GM12878 (cell line): ENCODE measurements at regions not wholly inside any gene's neighbourhood (a gene's known extent, or its start where the extent isn't known, plus 50 kb on each side); places are given as distances from the start of the nearest gene placed in this dataset.

Experiments used
- ATAC-seq: fragments of 200-7000 bp; cut with Tn5 transposase; 3 replicates; pipeline ENCODE4 v1.9.1; 2020; ENCODE audit warnings: mild to moderate bottlenecking, moderate library complexity
- BruUV-seq: library from RNA; stranded (reverse); fragments of 400-500 nt; replicated peaks from 2 replicates; lab custom pipeline; 2021; lab: Mats Ljungman, UMichigan
- CTCF ChIA-PET: fragments of 300-600 bp; sonication (Branson Sonifier 250); formaldehyde crosslinking; extraction: SDS; loops from one replicate; lab custom pipeline; 2021; ENCODE audit warnings: inconsistent platforms; lab: Yijun Ruan, JAX
- POLR2A ChIA-PET: fragments of 350-600 bp; formaldehyde crosslinking; extraction: SDS; loops from one replicate; lab custom pipeline; 2021; ENCODE audit warnings: inconsistent platforms; lab: Charles Lee
- RAD21 ChIA-PET: fragments of 300-600 bp; sonication (Branson Sonifier 250); formaldehyde crosslinking; loops from one replicate; lab custom pipeline; 2023; ENCODE audit warnings: antibody characterized with exemption; ENCODE audit not compliant: unreplicated experiment; lab: Charles Lee
- SMC1A ChIA-PET: fragments of 300-600 bp; sonication (Branson Sonifier 250); formaldehyde crosslinking; loops from one replicate; lab custom pipeline; 2023; ENCODE audit not compliant: unreplicated experiment, uncharacterized antibody; lab: Charles Lee
- DNase-seq: peaks from one replicate; pipeline ENCODE4 v3.0.0-alpha.2; 2011; ENCODE audit warnings: low read depth, low spot score
- FAIRE-seq: peaks from 3 replicates; lab custom pipeline; 2011; peaks lifted over from hg19 to GRCh38; lab: Jason Lieb, UNC
- H2AFZ ChIP-seq: 2 replicates; pipeline ENCODE4 v1.6.0; 2011; ENCODE audit warnings: low read depth, low read length, control low read depth; ENCODE audit not compliant: control insufficient read depth
- H3K27ac ChIP-seq: 2 replicates; pipeline ENCODE4 v1.5.1; 2011; ENCODE audit warnings: control low read depth; ENCODE audit not compliant: control insufficient read depth, insufficient read depth
- H3K27me3 ChIP-seq, 2 experiments: replicated peaks in 1 of 2; 2 replicates each; pipeline versions ENCODE4 v1.6.0 to v1.6.1; 2011; ENCODE audit warnings: low read length in 1 of 2; ENCODE audit not compliant: control insufficient read depth in 2 of 2, insufficient read depth in 2 of 2
- H3K36me3 ChIP-seq, 2 experiments: 2 replicates each; pipeline ENCODE4 v1.5.1; 2011; ENCODE audit warnings: low read length in 1 of 2; ENCODE audit not compliant: control insufficient read depth in 2 of 2, insufficient read depth in 2 of 2
- H3K4me1 ChIP-seq: 2 replicates; pipeline ENCODE4 v1.6.1; 2011; ENCODE audit warnings: mild to moderate bottlenecking, low read length, moderate library complexity, mixed read lengths; ENCODE audit not compliant: control insufficient read depth, insufficient read depth
- H3K4me2 ChIP-seq: 2 replicates; pipeline ENCODE4 v1.6.0; 2011; ENCODE audit warnings: control low read depth; ENCODE audit not compliant: control insufficient read depth, insufficient read depth
- H3K4me3 ChIP-seq: fragments of 200-600 bp; sonication (generic); 2 replicates; pipeline ENCODE4 v1.5.1; 2016
- H3K79me2 ChIP-seq: 2 replicates; pipeline ENCODE4 v1.6.0; 2011; ENCODE audit warnings: low read length; ENCODE audit not compliant: control insufficient read depth, insufficient read depth
- H3K9ac ChIP-seq: 2 replicates; pipeline ENCODE4 v1.8.0; 2011; ENCODE audit warnings: low read length, control low read depth, mixed read lengths; ENCODE audit not compliant: control insufficient read depth, insufficient read depth
- H3K9me3 ChIP-seq: replicated peaks from 3 replicates; pipeline ENCODE4 v1.5.1; 2011; ENCODE audit warnings: mild to moderate bottlenecking, low read length; ENCODE audit not compliant: control insufficient read depth, insufficient read depth
- H4K20me1 ChIP-seq: 2 replicates; pipeline ENCODE4 v1.6.0; 2011; ENCODE audit not compliant: control insufficient read depth, insufficient read depth
- ATF7 ChIP-seq: fragments of 450-650 bp; IDR thresholded peaks from 2 replicates; pipeline ENCODE4 v1.6.1; 2016; ENCODE audit warnings: low read depth, mild to moderate bottlenecking
- ETV6 ChIP-seq, 2 experiments: fragments of 450-650 bp in 1 of 2; IDR thresholded peaks in 1 of 2; conservative IDR thresholded peaks in 1 of 2; 2 replicates each; pipeline ENCODE4 v1.6.1; 2014; ENCODE audit warnings: antibody characterized with exemption in 1 of 2, borderline replicate concordance in 1 of 2, low read depth in 1 of 2, mild to moderate bottlenecking in 1 of 2, moderate library complexity in 1 of 2
- IRF4 ChIP-seq: IDR thresholded peaks from 2 replicates; pipeline ENCODE4 v1.6.1; 2011; ENCODE audit warnings: low read depth, low read length
- KAT2A ChIP-seq: conservative IDR thresholded peaks from 2 replicates; pipeline ENCODE4 v1.6.1; 2011; ENCODE audit warnings: low read depth, low read length; ENCODE audit not compliant: control insufficient read depth
- MTA2 ChIP-seq: fragments of 450-650 bp; IDR thresholded peaks from 2 replicates; pipeline ENCODE4 v1.6.1; 2016; ENCODE audit warnings: low read depth, mild to moderate bottlenecking, moderate library complexity
- MTA3 ChIP-seq: IDR thresholded peaks from 2 replicates; pipeline ENCODE4 v1.6.1; 2012; ENCODE audit warnings: low read length, inconsistent platforms, borderline replicate concordance
- PAX5 ChIP-seq: IDR thresholded peaks from 2 replicates; pipeline ENCODE4 v1.6.1; 2011; ENCODE audit warnings: low read depth, low read length, borderline replicate concordance
- PML ChIP-seq: IDR thresholded peaks from 2 replicates; pipeline ENCODE4 v1.6.1; 2012; ENCODE audit warnings: low read length, inconsistent platforms
- RAD21 ChIP-seq: IDR thresholded peaks from 2 replicates; pipeline ENCODE4 v1.6.1; 2011; ENCODE audit warnings: mild to moderate bottlenecking, low read depth, low read length, moderate library complexity; ENCODE audit not compliant: insufficient read depth
- SUPT20H ChIP-seq: IDR thresholded peaks from 2 replicates; pipeline ENCODE4 v1.6.1; 2011; ENCODE audit warnings: low read depth, mild to moderate bottlenecking, low read length, moderate library complexity, borderline replicate concordance; ENCODE audit not compliant: control insufficient read depth
- WGBS: methylation state at CpG from one replicate; pipeline ENCODE4 v1.1.6; 2016; ENCODE audit warnings: low lambda C conversion rate; ENCODE audit not compliant: insufficient replicate concordance, insufficient coverage; ENCODE audit errors: missing lambda C conversion rate; 5-methylcytosine and 5-hydroxymethylcytosine counted together
- in situ Hi-C: fragments of 300-500 bp; cut with MboI; formaldehyde crosslinking; loops from 9 replicates; pipeline ENCODE4 v1.14.3; 2018; ENCODE audit warnings: mixed read lengths
- intact Hi-C: fragments of 100-400 bp; cut with micrococcal nuclease; formaldehyde crosslinking; loops from one replicate; pipeline ENCODE4 v1.14.2; 2022; ENCODE audit not compliant: unreplicated experiment
- TF ChIP-seq, protein P1 (sequence below): IDR thresholded peaks from 2 replicates; pipeline ENCODE4 v1.6.1; 2012; ENCODE audit warnings: improper control_type of control experiment, low read depth, low read length; ENCODE audit not compliant: insufficient replicate concordance
- TF ChIP-seq, protein P2 (sequence below): fragments of 450-650 bp; formaldehyde crosslinking; IDR thresholded peaks from 2 replicates; pipeline ENCODE4 v1.4.0; 2022; ENCODE audit warnings: mild to moderate bottlenecking, moderate library complexity

GRCh38 chr15:97124790-97125189 is 794.3 kb downstream of the NR2F2 start (continued):
- TF ChIP-seq, protein P1, sequence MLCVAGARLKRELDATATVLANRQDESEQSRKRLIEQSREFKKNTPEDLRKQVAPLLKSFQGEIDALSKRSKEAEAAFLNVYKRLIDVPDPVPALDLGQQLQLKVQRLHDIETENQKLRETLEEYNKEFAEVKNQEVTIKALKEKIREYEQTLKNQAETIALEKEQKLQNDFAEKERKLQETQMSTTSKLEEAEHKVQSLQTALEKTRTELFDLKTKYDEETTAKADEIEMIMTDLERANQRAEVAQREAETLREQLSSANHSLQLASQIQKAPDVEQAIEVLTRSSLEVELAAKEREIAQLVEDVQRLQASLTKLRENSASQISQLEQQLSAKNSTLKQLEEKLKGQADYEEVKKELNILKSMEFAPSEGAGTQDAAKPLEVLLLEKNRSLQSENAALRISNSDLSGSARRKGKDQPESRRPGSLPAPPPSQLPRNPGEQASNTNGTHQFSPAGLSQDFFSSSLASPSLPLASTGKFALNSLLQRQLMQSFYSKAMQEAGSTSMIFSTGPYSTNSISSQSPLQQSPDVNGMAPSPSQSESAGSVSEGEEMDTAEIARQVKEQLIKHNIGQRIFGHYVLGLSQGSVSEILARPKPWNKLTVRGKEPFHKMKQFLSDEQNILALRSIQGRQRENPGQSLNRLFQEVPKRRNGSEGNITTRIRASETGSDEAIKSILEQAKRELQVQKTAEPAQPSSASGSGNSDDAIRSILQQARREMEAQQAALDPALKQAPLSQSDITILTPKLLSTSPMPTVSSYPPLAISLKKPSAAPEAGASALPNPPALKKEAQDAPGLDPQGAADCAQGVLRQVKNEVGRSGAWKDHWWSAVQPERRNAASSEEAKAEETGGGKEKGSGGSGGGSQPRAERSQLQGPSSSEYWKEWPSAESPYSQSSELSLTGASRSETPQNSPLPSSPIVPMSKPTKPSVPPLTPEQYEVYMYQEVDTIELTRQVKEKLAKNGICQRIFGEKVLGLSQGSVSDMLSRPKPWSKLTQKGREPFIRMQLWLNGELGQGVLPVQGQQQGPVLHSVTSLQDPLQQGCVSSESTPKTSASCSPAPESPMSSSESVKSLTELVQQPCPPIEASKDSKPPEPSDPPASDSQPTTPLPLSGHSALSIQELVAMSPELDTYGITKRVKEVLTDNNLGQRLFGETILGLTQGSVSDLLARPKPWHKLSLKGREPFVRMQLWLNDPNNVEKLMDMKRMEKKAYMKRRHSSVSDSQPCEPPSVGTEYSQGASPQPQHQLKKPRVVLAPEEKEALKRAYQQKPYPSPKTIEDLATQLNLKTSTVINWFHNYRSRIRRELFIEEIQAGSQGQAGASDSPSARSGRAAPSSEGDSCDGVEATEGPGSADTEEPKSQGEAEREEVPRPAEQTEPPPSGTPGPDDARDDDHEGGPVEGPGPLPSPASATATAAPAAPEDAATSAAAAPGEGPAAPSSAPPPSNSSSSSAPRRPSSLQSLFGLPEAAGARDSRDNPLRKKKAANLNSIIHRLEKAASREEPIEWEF: no peak

- WGBS: 12% methylated on average over 4 of the region's 4 CpGs
- Histone ChIP-seq H4K20me1 (no peaks in the 10 kb centered on the region), H3K4me2 (no peak overlapping the region), H3K27ac (no peak overlapping the region), H3K36me3 (no peaks in the 10 kb centered on the region), H3K9me3 (no peaks in the 10 kb centered on the region), H3K27me3 (no peaks in the 10 kb centered on the region), H3K4me3 (no peak overlapping the region), H3K79me2 (no peaks in the 10 kb centered on the region), H3K9ac (no peak overlapping the region), H3K4me1 (no peaks in the 10 kb centered on the region), H2AFZ (no peak overlapping the region)
- CTCF ChIA-PET: interaction anchor here (0.7 to 1.7 kb wide), 4 partner anchors 20 to 108 kb away, joined by 3 to 5 read pairs (median 3); no protein-coding TSS in a partner anchor
- TF ChIP-seq PAX5: no peak
- no peak for TF ChIP-seq SUPT20H
- TF ChIP-seq PML: no peak
- no peak for TF ChIP-seq MTA2
- TF ChIP-seq IRF4: no peak
- no peak for TF ChIP-seq MTA3
- no peak for TF ChIP-seq ETV6 (conservative IDR thresholded peaks at IDR 0.05 in 1 of 2, IDR thresholded peaks at IDR 0.05 in 1 of 2; ENCODE audit: borderline replicate concordance in 1 of 2, low read depth in 1 of 2)
- no peak for TF ChIP-seq ATF7
- TF ChIP-seq KAT2A: no peak
- TF ChIP-seq, protein P2, sequence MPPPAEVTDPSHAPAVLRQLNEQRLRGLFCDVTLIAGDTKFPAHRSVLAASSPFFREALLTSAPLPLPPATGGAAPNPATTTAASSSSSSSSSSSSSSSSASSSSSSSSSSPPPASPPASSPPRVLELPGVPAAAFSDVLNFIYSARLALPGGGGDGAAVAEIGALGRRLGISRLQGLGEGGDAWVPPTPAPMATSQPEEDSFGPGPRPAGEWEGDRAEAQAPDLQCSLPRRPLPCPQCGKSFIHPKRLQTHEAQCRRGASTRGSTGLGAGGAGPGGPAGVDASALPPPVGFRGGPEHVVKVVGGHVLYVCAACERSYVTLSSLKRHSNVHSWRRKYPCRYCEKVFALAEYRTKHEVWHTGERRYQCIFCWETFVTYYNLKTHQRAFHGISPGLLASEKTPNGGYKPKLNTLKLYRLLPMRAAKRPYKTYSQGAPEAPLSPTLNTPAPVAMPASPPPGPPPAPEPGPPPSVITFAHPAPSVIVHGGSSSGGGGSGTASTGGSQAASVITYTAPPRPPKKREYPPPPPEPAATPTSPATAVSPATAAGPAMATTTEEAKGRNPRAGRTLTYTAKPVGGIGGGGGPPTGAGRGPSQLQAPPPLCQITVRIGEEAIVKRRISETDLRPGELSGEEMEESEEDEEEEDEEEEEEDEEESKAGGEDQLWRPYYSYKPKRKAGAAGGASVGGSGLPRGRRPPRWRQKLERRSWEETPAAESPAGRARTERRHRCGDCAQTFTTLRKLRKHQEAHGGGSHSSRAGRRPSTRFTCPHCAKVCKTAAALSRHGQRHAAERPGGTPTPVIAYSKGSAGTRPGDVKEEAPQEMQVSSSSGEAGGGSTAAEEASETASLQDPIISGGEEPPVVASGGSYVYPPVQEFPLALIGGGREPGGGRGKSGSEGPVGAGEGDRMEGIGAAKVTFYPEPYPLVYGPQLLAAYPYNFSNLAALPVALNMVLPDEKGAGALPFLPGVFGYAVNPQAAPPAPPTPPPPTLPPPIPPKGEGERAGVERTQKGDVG (CRISPR knock-in tag): no peak
- no peak for TF ChIP-seq RAD21
- FAIRE-seq (no peak), ATAC-seq (peak; percentile 54), DNase-seq (no peak)
- RAD21 ChIA-PET: interaction anchor here (0.8 to 1.1 kb wide), 3 partner anchors 9 to 54 kb away, joined by 3 read pairs; no protein-coding TSS in a partner anchor
- intact Hi-C loops: no loop called here
- SMC1A ChIA-PET: interaction anchor here (0.6 to 4.3 kb wide), 5 partner anchors 12 to 798 kb away, joined by 3 to 21 read pairs (median 6); no protein-coding TSS in a partner anchor
- POLR2A ChIA-PET: interaction anchor here (0.6 kb wide), 1 partner anchor 765 kb away, joined by 4 read pairs; no protein-coding TSS in a partner anchor
- in situ Hi-C loops: no loop called here
- BruUV-seq: no TSS peak
Observed at GRCh38 chr15:97126553-97127233, 796.2 kb downstream of the NR2F2 start.
